Cardiac muscle cell (in vitro differentiated cells and primary cell): ENCODE measurements at regions not wholly inside any gene's neighbourhood (a gene's known extent, or its start where the extent isn't known, plus 50 kb on each side); places are given as distances from the start of the nearest gene placed in this dataset.
A peak's percentile ranks its signal among the peaks of the same experiment; 100 is the strongest.

ENCODE experiments used
- DNase-seq, 2 donors: peaks; one replicate each; pipeline versions ENCODE4 v3.0.0 to v3.0.0-alpha.2; 2010 to 2017; ENCODE audit warnings: low read depth in 1 of 2, low spot score in 1 of 2
- H3K27ac ChIP-seq: fragments of 200-600 bp; sonication (generic); 2 replicates; pipeline ENCODE4 v1.5.1; 2016
- H3K27me3 ChIP-seq: fragments of 200-600 bp; sonication (generic); 2 replicates; pipeline ENCODE4 v1.6.0; 2016; ENCODE audit warnings: control low read depth
- H3K36me3 ChIP-seq: fragments of 200-600 bp; sonication (generic); 2 replicates; pipeline ENCODE4 v1.5.1; 2016; ENCODE audit warnings: control low read depth
- H3K4me1 ChIP-seq: fragments of 200-600 bp; sonication (generic); 2 replicates; pipeline ENCODE4 v1.8.1; 2017; ENCODE audit warnings: low read depth, mild to moderate bottlenecking, mixed run types
- H3K4me3 ChIP-seq: fragments of 200-600 bp; sonication (generic); 2 replicates; pipeline ENCODE4 v1.5.1; 2016; ENCODE audit warnings: mild to moderate bottlenecking
- H3K9me3 ChIP-seq: fragments of 200-600 bp; sonication (generic); 2 replicates; pipeline ENCODE4 v1.5.1; 2017; ENCODE audit warnings: low read depth, mild to moderate bottlenecking, control low read depth
- TF ChIP-seq, protein P1 (sequence below): IDR thresholded peaks from 2 replicates; pipeline ENCODE4 v1.5.1; 2012; ENCODE audit warnings: low read depth, mild to moderate bottlenecking, low read length

- H3K9me3 ChIP-seq, result no peaks in the 10 kb centered on the region
- no peak overlapping the region for H3K27ac ChIP-seq
- no peak for DNase-seq
- H3K36me3 ChIP-seq, result no peaks in the 10 kb centered on the region
- H3K4me3 ChIP-seq, result no peak overlapping the region
- H3K27me3 ChIP-seq, result no peaks in the 10 kb centered on the region
- H3K4me1 ChIP-seq, result peaks cover 3% of the 10 kb centered on the region
- TF ChIP-seq, protein P1, sequence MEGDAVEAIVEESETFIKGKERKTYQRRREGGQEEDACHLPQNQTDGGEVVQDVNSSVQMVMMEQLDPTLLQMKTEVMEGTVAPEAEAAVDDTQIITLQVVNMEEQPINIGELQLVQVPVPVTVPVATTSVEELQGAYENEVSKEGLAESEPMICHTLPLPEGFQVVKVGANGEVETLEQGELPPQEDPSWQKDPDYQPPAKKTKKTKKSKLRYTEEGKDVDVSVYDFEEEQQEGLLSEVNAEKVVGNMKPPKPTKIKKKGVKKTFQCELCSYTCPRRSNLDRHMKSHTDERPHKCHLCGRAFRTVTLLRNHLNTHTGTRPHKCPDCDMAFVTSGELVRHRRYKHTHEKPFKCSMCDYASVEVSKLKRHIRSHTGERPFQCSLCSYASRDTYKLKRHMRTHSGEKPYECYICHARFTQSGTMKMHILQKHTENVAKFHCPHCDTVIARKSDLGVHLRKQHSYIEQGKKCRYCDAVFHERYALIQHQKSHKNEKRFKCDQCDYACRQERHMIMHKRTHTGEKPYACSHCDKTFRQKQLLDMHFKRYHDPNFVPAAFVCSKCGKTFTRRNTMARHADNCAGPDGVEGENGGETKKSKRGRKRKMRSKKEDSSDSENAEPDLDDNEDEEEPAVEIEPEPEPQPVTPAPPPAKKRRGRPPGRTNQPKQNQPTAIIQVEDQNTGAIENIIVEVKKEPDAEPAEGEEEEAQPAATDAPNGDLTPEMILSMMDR, result no peak
These were observed 123.1 kb upstream of the FREM2 start for GRCh38 chr13:38563739-38564138.

DNA sequence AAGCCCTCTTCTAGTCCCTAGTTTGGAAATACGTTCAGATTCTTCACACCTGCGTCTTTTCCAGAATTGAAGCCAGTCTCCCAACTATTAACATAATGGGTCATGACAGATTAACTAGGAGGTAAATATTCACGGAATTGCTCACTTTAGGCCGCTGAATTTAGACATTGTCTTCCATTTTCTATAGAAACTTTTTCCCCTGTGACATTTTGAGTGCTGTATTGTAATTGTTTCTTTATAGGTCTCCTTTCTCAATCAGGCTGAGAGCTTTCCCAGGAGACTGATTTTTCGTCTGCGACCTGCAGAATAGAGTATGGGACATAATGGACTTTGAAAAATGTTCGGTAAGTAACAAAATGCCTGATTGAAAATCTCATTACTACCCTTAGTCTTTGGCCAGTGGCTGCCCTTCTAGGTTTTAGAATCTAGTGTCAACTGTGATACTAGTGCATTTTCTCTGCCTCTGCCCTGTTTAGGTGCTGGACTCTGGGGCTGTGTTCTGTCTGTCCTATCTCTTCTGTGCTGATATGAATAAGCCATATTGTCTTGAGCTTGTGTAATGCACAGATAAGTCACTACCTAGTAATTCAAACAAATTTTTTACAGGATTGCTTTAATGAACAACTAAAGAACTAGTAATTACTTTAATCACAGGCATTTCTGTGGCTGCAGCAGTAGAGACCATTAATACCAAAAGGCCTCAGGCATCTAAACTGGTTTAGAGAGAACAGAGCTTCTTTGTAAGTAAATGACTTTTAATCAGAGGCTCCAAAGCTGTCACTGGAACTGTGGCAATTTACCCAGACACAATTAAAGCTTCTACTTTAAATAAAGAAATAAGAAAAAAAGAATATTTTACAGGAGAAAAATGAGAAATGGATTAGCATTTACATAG lies 122.4 kb upstream of the FREM2 start:
- Histone ChIP-seq H3K9me3 (no peaks in the 10 kb centered on the region), H3K4me1 (peaks cover 3% of the 10 kb centered on the region), H3K36me3 (no peaks in the 10 kb centered on the region), H3K4me3 (no peak overlapping the region), H3K27me3 (no peaks in the 10 kb centered on the region), H3K27ac (no peak overlapping the region)
- no peak for DNase-seq
- TF ChIP-seq, protein P1, result no peak

- no peak for DNase-seq
- no peak overlapping the region for H3K27ac ChIP-seq
- H3K4me3 ChIP-seq, result no peak overlapping the region
- no peaks in the 10 kb centered on the region for H3K36me3 ChIP-seq
- no peaks in the 10 kb centered on the region for H3K27me3 ChIP-seq
- TF ChIP-seq, protein P1, result no peak
- H3K4me1 ChIP-seq, result peaks cover 3% of the 10 kb centered on the region
- no peaks in the 10 kb centered on the region for H3K9me3 ChIP-seq
These were observed 120.9 kb upstream of the FREM2 start for GRCh38 chr13:38566023-38566422.

- H3K27ac ChIP-seq, result no peak overlapping the region
- DNase-seq, result peak in 1 of 2 donors; percentile 14
- H3K27me3 ChIP-seq, result no peaks in the 10 kb centered on the region
- peaks cover 3% of the 10 kb centered on the region for H3K4me1 ChIP-seq
- no peaks in the 10 kb centered on the region for H3K9me3 ChIP-seq
- no peaks in the 10 kb centered on the region for H3K36me3 ChIP-seq
- H3K4me3 ChIP-seq, result no peak overlapping the region
- TF ChIP-seq, protein P1, result no peak
These were observed 120.4 kb upstream of the FREM2 start for GRCh38 chr13:38566519-38566918.

DNA sequence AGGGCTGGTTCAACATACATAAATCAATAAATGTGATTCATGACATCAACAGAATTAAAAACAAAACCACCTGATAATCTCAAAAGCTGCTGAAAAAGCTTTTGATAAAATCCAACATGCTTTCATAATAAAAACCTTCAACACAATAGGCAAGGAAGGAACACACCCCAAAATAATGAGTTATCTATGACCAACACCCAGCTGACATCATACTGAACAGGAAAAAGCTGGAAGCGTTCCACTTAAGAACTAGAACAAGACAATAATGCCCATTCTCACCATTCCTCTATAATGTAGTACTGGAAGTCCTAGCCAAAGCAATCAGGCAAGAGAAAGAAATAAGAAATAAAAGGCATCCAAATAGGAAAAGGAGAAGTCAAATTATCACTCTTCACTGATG lies 116.2 kb upstream of the FREM2 start:
- Histone ChIP-seq H3K4me3 (no peak overlapping the region), H3K9me3 (no peaks in the 10 kb centered on the region), H3K4me1 (no peaks in the 10 kb centered on the region), H3K27ac (no peak overlapping the region), H3K27me3 (no peaks in the 10 kb centered on the region), H3K36me3 (no peaks in the 10 kb centered on the region)
- no peak for DNase-seq
- TF ChIP-seq, protein P1, result no peak
